GM13976 (cell line): ENCODE measurements at regions not wholly inside any gene's neighbourhood (a gene's known extent, or its start where the extent isn't known, plus 50 kb on each side); places are given as distances from the start of the nearest gene placed in this dataset.

Experiments used
- DNase-seq: peaks from one replicate; pipeline ENCODE4 v3.0.0; 2012; ENCODE audit warnings: low spot score
- CTCF ChIP-seq: IDR thresholded peaks from 2 replicates; pipeline ENCODE4 v1.5.1; 2012; ENCODE audit warnings: borderline replicate concordance, mild to moderate bottlenecking; ENCODE audit not compliant: insufficient read depth; ENCODE audit errors: extremely low read depth, missing control alignments, control extremely low read depth
- in situ Hi-C: fragments of 300-500 bp; cut with MboI; formaldehyde crosslinking; loops from one replicate; pipeline ENCODE4 v1.12.0; 2022; ENCODE audit warnings: low sequenced_read_pairs, mixed read lengths, inconsistent platforms; ENCODE audit not compliant: unreplicated experiment

- DNase-seq, result no peak
- in situ Hi-C loops, result no loop called here
- no peak for TF ChIP-seq CTCF
Measured at GRCh38 chr1:157247005-157247763, 109.0 kb upstream of the ETV3 start.

GRCh38 chr1:157245823-157246222, 107.6 kb upstream of the ETV3 start:
- TF ChIP-seq CTCF, result no peak
- no peak for DNase-seq
- in situ Hi-C loops, result no loop called here

- TF ChIP-seq CTCF, result no peak
- DNase-seq, result no peak
- in situ Hi-C loops, result no loop called here
Measured at GRCh38 chr1:157241185-157241538, 103.0 kb upstream of the ETV3 start.

DNA sequence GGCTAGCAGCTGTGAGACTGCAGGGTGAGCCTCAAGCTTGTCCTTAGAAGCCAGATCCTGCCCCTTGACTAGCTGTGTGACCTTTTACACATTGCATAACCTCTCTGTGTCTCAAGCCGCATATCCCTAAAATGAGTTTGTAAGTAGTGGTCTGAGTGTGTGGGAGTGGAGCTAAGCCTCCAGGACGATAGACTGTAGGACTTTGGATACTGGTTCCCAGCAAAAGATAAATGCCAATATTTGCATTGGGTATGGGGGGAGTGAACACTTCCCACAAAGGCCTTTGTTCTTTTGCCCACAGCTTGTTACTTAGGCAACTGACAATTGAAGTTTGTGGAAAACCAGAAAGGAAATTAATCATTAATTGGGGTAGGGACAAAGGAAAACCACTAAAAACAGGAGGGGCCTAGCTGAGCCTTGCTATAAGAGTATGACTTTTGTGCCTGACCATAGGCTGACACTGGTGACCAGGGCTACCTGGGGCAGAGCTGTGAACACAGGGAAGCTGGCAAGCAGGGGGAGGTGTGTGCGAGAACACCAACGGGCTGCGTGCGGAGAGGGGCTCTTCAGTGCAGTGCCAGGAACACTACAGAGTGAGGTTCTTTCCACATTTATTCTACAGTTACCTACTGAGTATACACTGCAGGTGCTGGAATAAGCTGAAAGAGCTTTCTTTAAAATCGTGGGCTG, 102.4 kb upstream of the ETV3 start:
- in situ Hi-C loops, result no loop called here
- DNase-seq, result no peak

GRCh38 chr1:157239936-157240335, 101.7 kb upstream of the ETV3 start:
- no peak for TF ChIP-seq CTCF
- in situ Hi-C loops, result no loop called here
- DNase-seq, result no peak

More for the DNA sequence above, 102.4 kb upstream of the ETV3 start:
- no peak for TF ChIP-seq CTCF

DNA sequence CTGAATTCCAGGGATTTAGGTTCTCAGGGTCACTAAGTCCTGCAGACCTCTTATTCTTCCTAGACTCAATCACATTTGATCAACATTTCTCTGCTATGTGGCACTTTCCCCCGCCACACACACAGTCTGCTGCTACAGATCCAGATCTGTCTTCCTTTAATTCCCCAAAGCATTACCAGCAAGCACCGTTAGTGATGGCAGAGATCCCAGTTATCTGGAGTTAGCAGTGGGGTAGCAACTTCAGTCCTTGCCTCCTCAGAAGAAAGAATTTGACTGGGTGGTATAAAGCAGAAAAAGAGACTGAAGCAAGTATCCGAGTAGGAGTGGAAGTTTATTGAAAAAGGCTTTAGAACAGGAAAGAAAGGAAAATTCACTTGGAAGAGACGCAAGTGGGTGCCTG, 100.4 kb upstream of the ETV3 start:
- no peak for TF ChIP-seq CTCF
- no peak for DNase-seq
- in situ Hi-C loops, result no loop called here
